VCaP (cell line): ENCODE measurements at regions not wholly inside any gene's neighbourhood (a gene's known extent, or its start where the extent isn't known, plus 50 kb on each side); places are given as distances from the start of the nearest gene placed in this dataset.

Experiments used
- H3K27ac ChIP-seq: fragments of 450-650 bp; 2 replicates; pipeline ENCODE4 v1.5.1; 2017
- CTCF ChIP-seq: fragments of 450-650 bp; conservative IDR thresholded peaks from 2 replicates; pipeline ENCODE4 v1.5.1; 2017; ENCODE audit warnings: mild to moderate bottlenecking, moderate library complexity

DNA sequence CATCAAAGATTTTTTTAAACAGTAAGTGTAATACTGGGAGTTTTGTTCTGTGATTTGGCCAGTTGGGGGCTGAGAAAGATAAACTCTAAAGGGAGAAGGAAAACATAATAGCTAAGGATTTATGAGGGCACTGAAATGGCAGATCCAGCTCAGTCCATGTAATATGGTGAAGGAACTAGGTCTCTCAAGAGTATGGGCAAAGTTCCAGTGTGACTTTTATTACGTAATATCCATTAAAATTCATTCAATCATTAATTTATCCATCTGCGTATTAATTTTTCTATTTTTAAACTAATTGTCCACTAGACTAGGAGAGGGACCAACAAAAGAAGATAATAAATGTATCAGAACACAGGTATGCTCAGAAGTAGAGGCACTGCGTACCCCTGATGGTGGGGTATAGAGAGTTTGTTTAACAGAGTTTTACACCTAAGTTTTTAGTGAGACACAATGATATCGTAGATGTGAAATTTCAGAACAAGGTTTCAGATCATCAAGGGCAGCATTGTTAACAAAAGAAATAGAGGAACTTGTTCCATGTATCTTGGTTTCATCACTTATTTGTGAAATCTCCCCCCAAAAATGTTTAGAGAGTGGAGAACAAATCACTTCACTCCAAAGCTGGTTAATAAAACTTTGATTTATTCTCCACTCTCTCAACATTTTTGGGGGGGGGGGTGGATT, 351.1 kb downstream of the GRXCR1 start:
- TF ChIP-seq CTCF = no peak
- H3K27ac ChIP-seq = no peak overlapping the region

GRCh38 chr4:43244688-43245382, 352.3 kb downstream of the GRXCR1 start:
- no peak for TF ChIP-seq CTCF

DNA sequence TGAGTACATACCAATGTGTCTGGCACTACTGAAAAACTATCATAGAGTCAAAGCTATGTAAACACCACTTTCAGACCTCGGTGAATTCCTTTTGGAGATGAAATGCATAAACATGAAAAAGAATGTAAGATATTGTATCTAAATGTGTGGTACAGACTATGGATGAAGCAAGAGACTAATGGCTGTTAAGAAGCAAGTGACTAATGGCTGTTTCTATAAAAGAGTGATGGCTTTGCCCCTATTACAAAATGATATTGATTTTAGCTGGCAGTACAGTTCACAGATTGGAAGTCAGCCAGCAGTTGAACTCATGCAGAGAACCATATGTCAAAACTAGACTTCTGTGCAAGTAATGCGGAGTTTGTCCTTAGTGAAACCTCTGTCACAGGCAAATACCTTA, 359.3 kb downstream of the GRXCR1 start:
- no peak overlapping the region for H3K27ac ChIP-seq
- TF ChIP-seq CTCF = no peak

More at GRCh38 chr4:43244688-43245382, 352.3 kb downstream of the GRXCR1 start:
- no peak overlapping the region for H3K27ac ChIP-seq

DNA sequence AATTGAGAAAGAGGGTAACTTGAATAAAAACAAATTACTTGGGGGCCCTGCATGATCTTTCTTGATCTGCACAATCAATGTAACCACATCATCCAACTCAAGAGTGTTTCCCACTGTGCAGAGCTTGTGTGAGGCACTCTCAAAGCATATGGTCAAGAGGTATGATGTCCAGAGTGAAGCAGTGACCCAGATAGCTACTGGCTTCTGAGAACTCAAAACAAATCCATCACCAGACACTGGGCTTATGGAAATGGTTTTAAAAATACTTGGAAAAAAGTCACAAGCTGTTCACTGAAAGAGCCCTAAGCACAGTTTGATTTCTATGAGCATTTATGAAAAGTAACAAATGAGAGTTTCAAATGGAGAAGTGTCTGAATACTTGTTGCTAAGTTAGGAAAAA, 361.0 kb downstream of the GRXCR1 start:
- H3K27ac ChIP-seq = no peak overlapping the region
- no peak for TF ChIP-seq CTCF

GRCh38 chr4:43264730-43265129, 372.2 kb downstream of the GRXCR1 start:
- H3K27ac ChIP-seq = no peak overlapping the region
- TF ChIP-seq CTCF = no peak

- TF ChIP-seq CTCF = no peak
- H3K27ac ChIP-seq = no peak overlapping the region
These were observed 379.4 kb downstream of the GRXCR1 start for GRCh38 chr4:43271946-43272345.

DNA sequence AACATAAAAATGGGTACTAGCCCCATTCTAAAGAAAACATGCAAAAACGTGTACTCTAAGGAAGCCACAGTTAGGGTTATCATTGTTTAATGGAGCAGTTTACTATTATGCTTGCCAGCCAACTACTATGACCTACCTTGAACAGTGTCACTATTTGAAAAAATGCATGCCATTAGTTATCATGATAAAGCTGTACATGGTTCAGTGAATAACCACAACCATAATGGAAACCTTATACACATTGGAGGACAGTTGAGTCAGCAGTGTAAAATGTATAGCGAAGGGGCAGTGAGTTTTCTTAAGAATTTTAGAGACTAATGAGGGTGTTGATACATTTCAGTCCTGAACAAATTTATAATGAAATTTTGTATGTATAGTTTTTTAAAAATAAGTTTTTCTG, 381.9 kb downstream of the GRXCR1 start:
- no peak for TF ChIP-seq CTCF
- no peak overlapping the region for H3K27ac ChIP-seq
